22Rv1 (cell line): ENCODE measurements at regions not wholly inside any gene's neighbourhood (a gene's known extent, or its start where the extent isn't known, plus 50 kb on each side); places are given as distances from the start of the nearest gene placed in this dataset.

Source experiments
- CTCF ChIP-seq: fragments of 450-650 bp; IDR thresholded peaks from 2 replicates; pipeline ENCODE4 v1.5.1; 2017; ENCODE audit warnings: mild to moderate bottlenecking
- ZFX ChIP-seq: fragments of 450-650 bp; IDR thresholded peaks from 2 replicates; pipeline ENCODE4 v1.6.1; 2017; ENCODE audit warnings: antibody characterized with exemption, borderline replicate concordance

GRCh38 chr4:24279469-24279868 is 304.9 kb downstream of the DHX15 start:
- no peak for TF ChIP-seq CTCF
- TF ChIP-seq ZFX, result no peak
